Activated naive CD4-positive, alpha-beta T cell treated with anti-CD3 and anti-CD28 coated beads, Interleukin-2, amount 50 U/mL, for 16 hours (primary cell): ENCODE measurements at regions not wholly inside any gene's neighbourhood (a gene's known extent, or its start where the extent isn't known, plus 50 kb on each side); places are given as distances from the start of the nearest gene placed in this dataset.
"Not testable (repeated sequence)": the region's sequence is repeated elsewhere in the genome, so short reads cannot be mapped to it uniquely, and the experiment has no call there.

Experiments
- DNase-seq: peaks from one replicate; pipeline ENCODE4 v3.0.0-alpha.2; 2020

- DNase-seq: no peak
Observed at GRCh38 chr5:82593481-82593880, 315.3 kb upstream of the RPS23 start.

- DNase-seq: no peak
Observed at GRCh38 chr5:82591021-82591515, 312.9 kb upstream of the RPS23 start.

GRCh38 chr5:82590112-82590511, 312.0 kb upstream of the RPS23 start:
- no peak for DNase-seq

GRCh38 chr5:82586661-82587310, 308.6 kb upstream of the RPS23 start:
- no peak for DNase-seq

GRCh38 chr5:82586181-82586580, 308.0 kb upstream of the RPS23 start:
- DNase-seq: no peak

GRCh38 chr5:82584631-82585030, 306.5 kb upstream of the RPS23 start:
- no peak for DNase-seq

GRCh38 chr5:82583331-82583730, 305.2 kb upstream of the RPS23 start:
- DNase-seq: not testable (repeated sequence)

GRCh38 chr5:82564963-82565362, 286.8 kb upstream of the RPS23 start:
- no peak for DNase-seq

GRCh38 chr5:82563745-82564144, 285.6 kb upstream of the RPS23 start:
- DNase-seq: no peak

GRCh38 chr5:82562696-82563240, 284.6 kb upstream of the RPS23 start:
- DNase-seq: no peak

GRCh38 chr5:82561797-82562196, 283.6 kb upstream of the RPS23 start:
- DNase-seq: no peak

- no peak for DNase-seq
Observed at GRCh38 chr5:82560969-82561368, 282.8 kb upstream of the RPS23 start.

- no peak for DNase-seq
Observed at GRCh38 chr5:82560561-82560960, 282.4 kb upstream of the RPS23 start.

GRCh38 chr5:82551840-82552385, 273.8 kb upstream of the RPS23 start:
- DNase-seq: no peak

GRCh38 chr5:82551192-82551591, 273.0 kb upstream of the RPS23 start:
- no peak for DNase-seq

GRCh38 chr5:82549263-82549662, 271.1 kb upstream of the RPS23 start:
- DNase-seq: no peak

- DNase-seq: no peak
Observed at GRCh38 chr5:82544004-82544403, 265.9 kb upstream of the RPS23 start.

- no peak for DNase-seq
Observed at GRCh38 chr5:82540301-82540700, 262.1 kb upstream of the RPS23 start.

- no peak for DNase-seq
Observed at GRCh38 chr5:82538339-82539034, 260.3 kb upstream of the RPS23 start.

GRCh38 chr5:82537687-82538306, 259.6 kb upstream of the RPS23 start:
- DNase-seq: no peak

GRCh38 chr5:82534986-82535385, 256.8 kb upstream of the RPS23 start:
- DNase-seq: no peak

GRCh38 chr5:82532075-82532474, 253.9 kb upstream of the RPS23 start:
- not testable (repeated sequence) for DNase-seq

- no peak for DNase-seq
Observed at GRCh38 chr5:82526540-82526939, 248.4 kb upstream of the RPS23 start.

- no peak for DNase-seq
Observed at GRCh38 chr5:82525626-82526025, 247.5 kb upstream of the RPS23 start.
